Activated CD8-positive, alpha-beta T cell treated with anti-CD3 and anti-CD28 coated beads for 36 hours (primary cell): ENCODE measurements at regions not wholly inside any gene's neighbourhood (a gene's known extent, or its start where the extent isn't known, plus 50 kb on each side); places are given as distances from the start of the nearest gene placed in this dataset.

Source experiments
- ATAC-seq: fragments of 200-7000 bp; cut with Tn5 transposase; one replicate; pipeline ENCODE4 v1.10.0; 2021; ENCODE audit warnings: mild to moderate bottlenecking, moderate library complexity
- CTCF ChIA-PET: fragments of 350-600 bp; sonication (Branson Sonifier 250); formaldehyde crosslinking; loops from one replicate; lab custom pipeline; 2021; ENCODE audit warnings: antibody characterized with exemption; lab: Charles Lee
- POLR2A ChIA-PET: fragments of 350-600 bp; sonication (Branson Sonifier 250); formaldehyde crosslinking; loops from one replicate; lab custom pipeline; 2021; ENCODE audit warnings: antibody characterized with exemption; lab: Charles Lee
- DNase-seq: peaks from one replicate; pipeline ENCODE4 v3.0.0-alpha.2; 2020
- H3K27ac Mint-ChIP-seq: one replicate; pipeline ENCODE4 v1.8.0; 2021; ENCODE audit warnings: mild to moderate bottlenecking, mixed read lengths
- H3K27me3 Mint-ChIP-seq: one replicate; pipeline ENCODE4 v1.8.0; 2021; ENCODE audit warnings: mixed read lengths
- H3K36me3 Mint-ChIP-seq: one replicate; pipeline ENCODE4 v1.8.0; 2021; ENCODE audit warnings: low read depth, mixed read lengths
- H3K4me1 Mint-ChIP-seq: one replicate; pipeline ENCODE4 v1.8.0; 2021; ENCODE audit warnings: low read depth, mixed read lengths
- H3K4me3 Mint-ChIP-seq: one replicate; pipeline ENCODE4 v1.8.0; 2021; ENCODE audit warnings: mild to moderate bottlenecking, moderate library complexity, mixed read lengths
- H3K9me3 Mint-ChIP-seq: one replicate; pipeline ENCODE4 v1.8.0; 2021; ENCODE audit warnings: mixed read lengths
- intact Hi-C: fragments of 100-400 bp; cut with micrococcal nuclease; formaldehyde crosslinking; loops from one replicate; pipeline ENCODE4 v1.10.0; 2022
- TF ChIP-seq, protein P1 (sequence below): fragments of 200-600 bp; IDR thresholded peaks from one replicate; pipeline ENCODE4 v1.8.0; 2022; ENCODE audit warnings: antibody characterized with exemption, mild to moderate bottlenecking

GRCh38 chr3:106750092-106750491, 627.1 kb upstream of the CCDC54 start:
- intact Hi-C loops: no loop called here
- DNase-seq (no peak), ATAC-seq (no peak)
- CTCF ChIA-PET: interaction anchor here (0.8 kb wide), 1 partner anchor 241 kb away, joined by 3 read pairs; no protein-coding TSS in a partner anchor
- H3K36me3 Mint-ChIP-seq: no peaks in the 10 kb centered on the region
- peaks cover 4% of the 10 kb centered on the region for H3K27me3 Mint-ChIP-seq
- H3K4me1 Mint-ChIP-seq: no peaks in the 10 kb centered on the region
- no peak overlapping the region for H3K27ac Mint-ChIP-seq
- peaks cover 3% of the 10 kb centered on the region for H3K9me3 Mint-ChIP-seq
- POLR2A ChIA-PET: no interaction called here
- TF ChIP-seq, protein P1, sequence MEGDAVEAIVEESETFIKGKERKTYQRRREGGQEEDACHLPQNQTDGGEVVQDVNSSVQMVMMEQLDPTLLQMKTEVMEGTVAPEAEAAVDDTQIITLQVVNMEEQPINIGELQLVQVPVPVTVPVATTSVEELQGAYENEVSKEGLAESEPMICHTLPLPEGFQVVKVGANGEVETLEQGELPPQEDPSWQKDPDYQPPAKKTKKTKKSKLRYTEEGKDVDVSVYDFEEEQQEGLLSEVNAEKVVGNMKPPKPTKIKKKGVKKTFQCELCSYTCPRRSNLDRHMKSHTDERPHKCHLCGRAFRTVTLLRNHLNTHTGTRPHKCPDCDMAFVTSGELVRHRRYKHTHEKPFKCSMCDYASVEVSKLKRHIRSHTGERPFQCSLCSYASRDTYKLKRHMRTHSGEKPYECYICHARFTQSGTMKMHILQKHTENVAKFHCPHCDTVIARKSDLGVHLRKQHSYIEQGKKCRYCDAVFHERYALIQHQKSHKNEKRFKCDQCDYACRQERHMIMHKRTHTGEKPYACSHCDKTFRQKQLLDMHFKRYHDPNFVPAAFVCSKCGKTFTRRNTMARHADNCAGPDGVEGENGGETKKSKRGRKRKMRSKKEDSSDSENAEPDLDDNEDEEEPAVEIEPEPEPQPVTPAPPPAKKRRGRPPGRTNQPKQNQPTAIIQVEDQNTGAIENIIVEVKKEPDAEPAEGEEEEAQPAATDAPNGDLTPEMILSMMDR: no peak
- no peak overlapping the region for H3K4me3 Mint-ChIP-seq

GRCh38 chr3:106755336-106755735, 621.9 kb upstream of the CCDC54 start:
- TF ChIP-seq, protein P1: no peak
- H3K36me3 Mint-ChIP-seq: no peaks in the 10 kb centered on the region
- POLR2A ChIA-PET: no interaction called here
- CTCF ChIA-PET: no interaction called here
- peaks cover 1% of the 10 kb centered on the region for H3K27me3 Mint-ChIP-seq
- no peak overlapping the region for H3K27ac Mint-ChIP-seq
- DNase-seq (no peak), ATAC-seq (no peak)
- intact Hi-C loops: no loop called here
- H3K4me1 Mint-ChIP-seq: no peaks in the 10 kb centered on the region
- H3K4me3 Mint-ChIP-seq: no peak overlapping the region
- peaks cover 7% of the 10 kb centered on the region for H3K9me3 Mint-ChIP-seq

DNA sequence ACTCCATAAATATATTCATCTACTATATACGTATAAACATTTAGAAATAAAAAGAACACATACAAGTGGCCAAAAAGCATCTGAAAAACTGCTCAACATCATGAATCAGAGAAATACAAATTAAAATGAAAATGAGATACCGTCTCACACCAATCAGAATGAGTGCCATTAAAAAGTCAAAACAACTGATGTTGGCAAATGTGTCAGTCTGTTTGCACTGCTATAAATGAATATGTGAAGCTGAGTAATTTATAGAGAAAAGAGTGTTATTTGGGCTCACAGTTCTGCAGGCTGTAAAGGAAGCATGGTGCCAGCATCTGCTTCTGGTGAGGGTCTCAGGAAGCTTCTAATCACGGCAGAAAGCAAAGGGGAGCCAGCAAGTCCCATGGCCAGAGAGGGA, 620.3 kb upstream of the CCDC54 start:
- H3K9me3 Mint-ChIP-seq: peaks cover 7% of the 10 kb centered on the region
- ATAC-seq: no peak
- no peaks in the 10 kb centered on the region for H3K36me3 Mint-ChIP-seq
- intact Hi-C loops: no loop called here
- TF ChIP-seq, protein P1: no peak
- CTCF ChIA-PET: no interaction called here
- H3K27ac Mint-ChIP-seq: no peak overlapping the region
- H3K27me3 Mint-ChIP-seq: peaks cover 1% of the 10 kb centered on the region
- DNase-seq: no peak
- H3K4me3 Mint-ChIP-seq: no peak overlapping the region
- POLR2A ChIA-PET: no interaction called here
- H3K4me1 Mint-ChIP-seq: no peaks in the 10 kb centered on the region

- Mint-ChIP-seq H3K27me3 (peaks cover 1% of the 10 kb centered on the region), H3K27ac (no peak overlapping the region), H3K36me3 (no peaks in the 10 kb centered on the region), H3K4me3 (no peak overlapping the region), H3K4me1 (no peaks in the 10 kb centered on the region), H3K9me3 (peaks cover 7% of the 10 kb centered on the region)
- ChIA-PET POLR2A (no interaction called here), CTCF (no interaction called here)
- TF ChIP-seq, protein P1: no peak
- ATAC-seq (no peak), DNase-seq (no peak)
- intact Hi-C loops: no loop called here
These were observed 618.8 kb upstream of the CCDC54 start for GRCh38 chr3:106758459-106758858.

GRCh38 chr3:106759731-106760130, 617.5 kb upstream of the CCDC54 start:
- ChIA-PET POLR2A (no interaction called here), CTCF (no interaction called here)
- ATAC-seq (no peak), DNase-seq (no peak)
- intact Hi-C loops: no loop called here
- Mint-ChIP-seq H3K9me3 (peaks cover 7% of the 10 kb centered on the region), H3K36me3 (no peaks in the 10 kb centered on the region), H3K27ac (no peak overlapping the region), H3K4me1 (no peaks in the 10 kb centered on the region), H3K27me3 (peaks cover 1% of the 10 kb centered on the region), H3K4me3 (no peak overlapping the region)
- TF ChIP-seq, protein P1: no peak
